CD4-positive, alpha-beta T cell treated with Interleukin-1 beta for 1 hour (primary cell): ENCODE measurements at regions not wholly inside any gene's neighbourhood (a gene's known extent, or its start where the extent isn't known, plus 50 kb on each side); places are given as distances from the start of the nearest gene placed in this dataset.
"Not testable (repeated sequence)": the region's sequence is repeated elsewhere in the genome, so short reads cannot be mapped to it uniquely, and the experiment has no call there.

Experiments
- DNase-seq, 2 donors: peaks; one replicate each; pipeline ENCODE4 v3.0.0-alpha.2; 2020 to 2022

DNA sequence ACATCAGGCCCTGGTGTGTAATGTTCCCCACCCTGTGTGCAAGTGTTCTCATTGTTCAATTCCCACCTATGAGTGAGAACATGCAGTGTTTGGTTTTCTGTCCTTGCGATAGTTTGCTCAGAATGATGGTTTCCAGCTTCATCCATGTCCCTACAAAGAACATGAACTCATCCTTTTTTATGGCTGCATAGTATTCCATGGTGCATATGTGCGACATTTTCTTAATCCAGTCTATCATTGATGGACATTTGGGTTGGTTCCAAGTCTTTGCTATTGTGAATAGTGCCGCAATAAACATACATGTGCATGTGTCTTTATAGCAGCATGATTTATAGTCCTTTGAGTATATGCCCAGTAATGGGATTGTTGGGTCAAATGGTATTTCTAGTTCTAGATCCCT lies 60.5 kb upstream of the PSME4 start:
- not testable (repeated sequence) for DNase-seq

DNA sequence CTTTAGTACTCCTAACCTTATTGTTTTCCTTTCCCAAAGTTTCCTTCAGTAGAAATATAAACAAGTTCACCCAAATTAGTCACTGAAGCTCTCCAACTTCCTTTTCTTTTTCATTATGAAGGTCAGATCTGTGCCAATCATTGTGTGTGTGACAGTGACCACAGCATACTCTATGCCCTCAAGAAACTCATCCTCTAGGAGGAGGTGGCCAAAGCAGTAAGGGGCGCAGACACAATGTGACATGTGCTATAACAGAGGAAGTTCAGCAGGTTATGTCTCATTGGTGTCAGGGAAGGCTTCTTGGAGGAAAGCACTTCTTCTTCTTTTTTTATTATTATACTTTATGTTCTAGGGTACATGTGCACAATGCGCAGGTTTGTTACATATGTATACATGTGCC lies 60.0 kb upstream of the PSME4 start:
- DNase-seq = no peak

DNA sequence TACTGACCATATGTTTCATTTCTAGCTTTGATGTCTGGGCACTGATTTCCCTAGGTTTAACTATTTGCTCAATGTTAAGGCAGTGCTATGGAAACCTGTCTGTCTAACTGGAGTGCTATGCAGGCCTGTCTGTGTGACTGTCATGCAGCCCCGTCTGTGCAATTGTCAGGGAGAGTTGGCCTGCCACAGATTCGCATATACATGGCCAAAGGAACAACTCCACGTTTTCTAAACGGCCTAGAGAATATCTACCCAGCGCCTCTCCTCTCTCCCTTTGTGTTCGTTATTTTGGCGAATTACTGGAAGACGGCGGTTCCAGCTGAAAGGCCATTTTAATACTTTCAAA lies 59.6 kb upstream of the PSME4 start:
- no peak for DNase-seq

DNA sequence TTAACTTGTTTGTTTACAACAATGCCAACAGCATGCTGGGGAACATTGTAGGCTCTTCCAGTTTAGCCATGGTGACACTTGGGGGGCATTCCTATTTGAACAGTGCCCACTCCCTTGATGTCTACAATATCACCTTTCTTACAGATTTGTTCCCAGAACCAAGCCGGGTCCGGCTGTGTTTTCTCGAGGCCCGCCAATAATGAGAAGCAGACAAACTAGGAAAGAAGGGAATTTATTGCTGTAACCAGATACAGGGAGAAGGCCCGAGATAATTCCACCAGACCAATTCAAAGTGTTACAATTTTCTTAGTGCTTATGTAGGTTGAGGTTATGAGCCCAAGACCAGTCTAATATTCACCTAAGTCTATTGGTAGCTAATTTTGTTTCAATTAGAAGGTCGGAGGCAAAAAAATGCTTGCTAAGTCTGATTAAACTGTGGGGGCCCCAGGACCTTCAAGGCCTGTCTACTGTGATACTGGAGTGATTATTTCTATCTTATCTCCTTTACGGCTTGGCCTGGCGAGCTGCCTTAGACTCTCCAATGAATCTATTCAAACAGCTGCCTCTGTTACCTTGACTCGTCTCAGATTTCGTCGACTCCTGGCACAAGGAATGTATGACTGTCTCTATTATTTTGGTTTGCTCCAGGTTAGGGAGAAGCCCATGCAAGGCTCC lies 59.1 kb upstream of the PSME4 start:
- DNase-seq = no peak

DNA sequence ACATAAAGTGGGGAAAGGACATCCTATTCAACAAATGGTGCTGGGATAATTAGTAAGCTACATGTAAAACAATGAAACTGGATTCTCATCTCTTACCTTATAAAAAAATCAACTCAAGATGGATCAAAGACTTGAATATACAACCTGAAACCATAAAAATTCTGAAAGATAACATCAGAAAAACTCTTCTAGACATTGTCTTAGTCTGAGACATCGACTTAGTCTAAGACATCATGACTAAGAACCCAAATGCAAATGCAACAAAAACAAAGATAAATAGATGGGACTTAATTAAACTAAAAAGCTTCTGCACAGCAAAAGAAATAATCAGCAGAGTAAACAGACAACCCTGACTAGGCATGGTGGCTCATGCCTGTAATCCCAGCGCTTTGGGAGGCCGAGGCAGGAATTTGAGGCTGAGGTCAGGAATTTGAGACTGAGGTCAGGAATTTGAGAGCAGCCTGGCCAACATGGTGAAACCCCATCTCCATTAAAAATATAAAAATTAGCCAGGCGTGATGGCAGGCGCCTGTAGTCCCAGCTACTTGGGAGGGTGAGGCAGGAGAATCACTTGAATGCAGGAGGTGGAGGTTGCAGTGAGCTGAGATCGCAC lies 54.8 kb upstream of the PSME4 start:
- not testable (repeated sequence) for DNase-seq

DNA sequence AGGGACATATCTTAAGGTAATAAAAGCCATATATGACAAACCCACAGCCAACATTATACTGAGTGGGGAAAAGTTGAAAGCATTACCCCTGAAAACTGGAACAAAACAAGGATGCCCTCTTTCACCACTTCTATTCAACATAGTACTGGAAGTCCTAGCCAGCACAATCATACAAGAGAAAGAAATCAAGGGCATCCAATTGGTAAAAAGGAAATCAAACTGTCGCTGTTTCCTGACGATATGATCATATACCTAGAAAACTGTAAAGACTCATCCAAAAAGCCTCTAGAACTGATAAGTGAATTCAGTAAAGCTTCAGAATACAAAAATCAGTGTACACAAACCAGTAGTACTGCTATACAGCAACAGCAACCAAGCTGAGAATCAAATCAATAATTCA lies 53.8 kb upstream of the PSME4 start:
- no peak for DNase-seq

DNA sequence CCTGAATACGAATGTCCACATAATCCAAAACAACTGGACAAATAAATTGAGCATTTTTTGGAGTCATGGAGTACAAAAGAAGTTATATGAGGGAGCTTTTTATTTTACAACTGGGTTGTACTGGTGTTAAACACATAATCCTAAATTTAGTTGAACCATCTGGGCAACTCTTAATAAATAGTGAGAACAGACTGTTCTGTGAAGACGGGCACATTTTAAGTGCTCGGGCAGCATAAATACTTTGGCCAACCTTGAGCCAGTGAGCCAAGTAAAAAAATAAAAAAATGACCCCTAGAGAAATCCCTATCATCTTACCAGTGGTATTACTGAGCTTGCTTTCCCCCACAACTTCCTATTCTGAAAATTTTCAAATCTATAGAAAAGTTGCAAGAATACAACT lies 50.9 kb upstream of the PSME4 start:
- no peak for DNase-seq

DNA sequence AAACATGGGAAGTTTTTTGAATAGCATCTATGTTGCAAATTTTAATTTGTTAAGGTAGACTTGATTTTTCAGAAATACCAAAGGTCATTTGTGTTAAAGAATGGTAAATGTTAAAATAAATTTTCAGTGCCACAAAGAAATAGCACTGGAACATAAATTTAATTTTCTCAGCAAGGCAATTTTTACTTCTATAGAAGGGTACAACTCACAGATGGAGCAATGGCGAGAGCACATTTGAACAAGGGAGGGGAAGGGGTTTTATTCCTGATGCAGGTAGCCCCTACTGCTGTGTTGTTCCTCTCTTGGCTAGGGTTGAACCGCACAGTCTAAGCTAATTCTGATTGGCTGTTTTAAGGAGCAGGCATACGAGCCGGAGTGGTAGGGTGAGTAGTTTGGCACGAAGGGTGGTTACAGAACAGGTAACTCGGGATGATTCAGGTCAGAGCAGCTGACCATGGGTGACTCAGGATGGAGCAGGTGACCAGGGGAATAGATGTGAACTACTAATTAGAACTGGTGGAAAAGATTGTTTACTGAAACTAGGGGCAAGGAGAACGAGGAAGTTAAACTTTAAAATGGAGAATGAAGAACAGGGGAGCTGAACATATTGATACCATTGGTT lies 50.1 kb upstream of the PSME4 start:
- no peak for DNase-seq
